OCI-LY7 (cell line): ENCODE measurements at regions not wholly inside any gene's neighbourhood (a gene's known extent, or its start where the extent isn't known, plus 50 kb on each side); places are given as distances from the start of the nearest gene placed in this dataset.

ENCODE experiments used
- CTCF ChIP-seq: fragments of 200-600 bp; sonication (generic); conservative IDR thresholded peaks from 2 replicates; pipeline ENCODE4 v1.5.1; 2014; ENCODE audit warnings: mild to moderate bottlenecking, antibody characterized with exemption, low read length, moderate library complexity, mixed read lengths
- EZH2phosphoT487 ChIP-seq: fragments of 200-600 bp; sonication (generic); IDR thresholded peaks from 2 replicates; pipeline ENCODE4 v1.6.1; 2018; ENCODE audit warnings: low read depth, borderline replicate concordance, mild to moderate bottlenecking, mixed run types, antibody characterized with exemption, low read length, moderate library complexity, mixed read lengths

GRCh38 chr9:95721061-95721531, 154.4 kb upstream of the ERCC6L2 start:
- no peak for TF ChIP-seq CTCF
- TF ChIP-seq EZH2phosphoT487 = no peak
